HG03439 (cell line): ENCODE measurements at regions not wholly inside any gene's neighbourhood (a gene's known extent, or its start where the extent isn't known, plus 50 kb on each side); places are given as distances from the start of the nearest gene placed in this dataset.
"Not testable (repeated sequence)": the region's sequence is repeated elsewhere in the genome, so short reads cannot be mapped to it uniquely, and the experiment has no call there.

Experiments used
- ATAC-seq: cut with Tn5 transposase; IDR thresholded peaks from one replicate; pipeline ENCODE4 v1.9.1; 2021; ENCODE audit warnings: mild to moderate bottlenecking, moderate library complexity; ENCODE audit not compliant: unreplicated experiment

- no peak for ATAC-seq
Observed at GRCh38 chr7:84941936-84942335, 244.9 kb downstream of the SEMA3D start.

DNA sequence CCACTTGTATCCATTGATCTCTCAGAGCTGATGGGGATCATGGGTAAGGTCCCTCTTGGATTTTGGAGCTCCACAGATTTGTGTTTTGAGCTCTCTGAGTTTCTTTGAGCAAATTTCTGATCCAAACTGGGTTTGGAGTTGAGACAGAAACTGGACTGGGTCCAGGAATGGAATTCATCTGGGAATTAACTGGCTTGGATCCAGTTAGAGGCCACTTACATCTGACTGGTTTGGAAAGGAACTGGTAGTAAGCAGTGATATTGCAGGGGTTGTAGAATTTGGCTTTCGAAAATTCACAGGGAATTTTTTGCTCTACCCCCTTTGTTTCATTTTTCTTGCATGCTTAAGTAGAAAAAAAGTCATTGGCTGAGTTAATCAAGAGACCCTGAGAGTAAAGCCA lies 245.6 kb downstream of the SEMA3D start:
- no peak for ATAC-seq

DNA sequence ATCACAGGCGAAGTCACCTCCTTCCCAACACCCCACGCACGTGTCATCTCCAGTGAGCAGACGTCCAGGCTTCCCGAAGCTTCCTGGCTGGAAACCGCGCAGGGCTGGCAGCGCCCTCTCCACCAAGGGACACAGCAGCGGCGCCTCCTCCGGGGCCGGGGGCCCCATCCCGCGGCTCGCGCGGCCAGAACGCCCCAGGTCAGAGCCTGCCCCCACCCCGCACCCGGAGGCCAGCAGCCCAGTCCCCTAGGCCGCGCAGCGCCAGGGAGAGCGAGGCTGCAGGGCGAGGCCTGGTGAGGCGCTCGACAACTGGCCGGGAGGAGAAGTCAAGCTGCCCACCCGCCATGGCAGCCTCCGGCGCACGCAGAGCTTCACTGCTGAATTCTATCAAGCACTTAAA lies 247.0 kb downstream of the SEMA3D start:
- ATAC-seq = no peak

- ATAC-seq = no peak
Observed at GRCh38 chr7:84939442-84939841, 247.4 kb downstream of the SEMA3D start.

GRCh38 chr7:84924353-84924752 lies 262.5 kb downstream of the SEMA3D start:
- no peak for ATAC-seq

- ATAC-seq = no peak
Observed at GRCh38 chr7:84923348-84923747, 263.5 kb downstream of the SEMA3D start.

GRCh38 chr7:84921154-84921553 lies 265.7 kb downstream of the SEMA3D start:
- ATAC-seq = no peak

GRCh38 chr7:84916973-84917372 lies 269.9 kb downstream of the SEMA3D start:
- not testable (repeated sequence) for ATAC-seq

- no peak for ATAC-seq
Observed at GRCh38 chr7:84916161-84916560, 270.7 kb downstream of the SEMA3D start.

DNA sequence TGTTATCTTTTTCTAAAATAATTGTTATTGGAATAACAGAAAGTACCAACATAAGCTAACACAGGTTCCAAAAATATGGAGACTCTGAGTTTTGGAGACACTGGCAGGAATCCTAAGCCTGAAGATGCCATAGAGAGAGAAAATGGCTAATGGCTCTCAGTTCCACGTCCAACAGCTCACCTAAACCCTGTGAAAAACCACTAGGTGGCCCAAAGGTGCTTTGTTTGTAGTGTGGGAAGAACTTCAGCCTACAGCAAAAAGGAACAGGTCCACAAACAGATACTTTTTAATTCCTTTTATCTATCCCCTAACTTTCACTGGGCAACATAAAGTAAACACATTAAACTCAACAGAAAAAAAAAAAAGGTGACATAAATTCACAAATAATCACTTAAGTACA lies 272.3 kb downstream of the SEMA3D start:
- no peak for ATAC-seq

DNA sequence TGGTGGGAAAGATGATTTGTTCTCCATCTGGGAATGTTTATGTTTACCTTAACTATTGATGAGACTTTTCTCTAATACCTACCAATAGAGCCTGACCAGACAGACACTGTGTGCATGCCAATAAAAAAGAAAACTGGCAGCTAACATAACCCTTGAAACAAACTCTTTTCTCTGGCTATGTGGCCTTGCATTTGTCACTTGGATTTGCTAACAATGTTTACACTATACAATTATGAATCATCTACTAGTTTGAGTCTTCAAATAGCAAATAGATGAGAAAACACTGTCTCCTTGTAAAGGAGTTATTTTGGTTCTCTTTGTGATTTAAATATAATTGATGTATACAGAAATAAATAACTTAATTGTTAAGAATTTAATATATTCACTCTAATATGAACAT lies 273.1 kb downstream of the SEMA3D start:
- ATAC-seq = no peak

DNA sequence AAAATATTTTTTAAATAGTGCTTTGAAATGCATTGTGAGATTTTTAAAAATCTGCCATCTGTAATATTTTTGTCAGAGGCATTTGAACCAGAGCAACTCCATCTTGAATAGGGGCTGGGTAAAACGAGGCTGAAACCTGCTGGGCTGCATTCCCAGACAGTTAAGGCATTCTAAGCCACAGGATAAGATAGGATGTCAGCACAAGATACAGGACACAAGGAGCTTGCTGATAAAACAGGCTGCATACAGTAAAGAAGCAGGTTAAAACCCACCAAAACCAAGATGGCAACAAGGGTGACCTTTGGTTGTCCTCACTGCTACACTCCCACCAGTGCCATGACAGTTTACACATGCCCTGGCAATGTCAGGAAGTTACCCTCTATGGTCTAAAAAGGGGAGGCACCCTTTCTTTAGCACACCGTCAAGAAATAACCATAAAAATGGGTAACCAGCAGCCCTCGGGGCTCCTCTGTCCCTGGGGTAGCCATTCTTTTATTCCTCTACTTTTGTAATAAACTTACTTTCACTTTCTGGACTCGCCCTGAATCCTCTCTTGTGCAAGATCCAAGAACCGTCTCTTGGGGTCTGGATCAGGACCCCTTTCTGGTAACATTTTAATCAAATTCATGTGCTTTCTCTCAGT lies 273.7 kb downstream of the SEMA3D start:
- ATAC-seq = no peak

DNA sequence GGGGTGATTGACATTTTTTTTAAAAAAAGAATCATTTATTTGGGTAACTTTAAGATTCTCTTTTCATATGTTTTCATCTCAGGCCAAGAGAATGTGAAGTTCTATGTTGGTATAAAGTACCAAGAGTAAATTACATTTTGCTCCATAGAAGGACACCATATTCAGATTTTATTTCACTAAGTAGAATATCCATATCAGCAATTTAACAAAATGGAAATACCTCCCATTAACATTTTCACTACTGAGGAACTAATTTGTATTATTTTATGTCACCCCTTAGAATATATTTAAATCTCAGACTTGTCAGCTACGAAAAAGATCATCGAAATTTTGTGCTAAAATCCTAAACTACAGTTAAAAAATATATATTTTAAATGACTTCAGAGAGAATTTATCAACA lies 274.3 kb downstream of the SEMA3D start:
- ATAC-seq = no peak

DNA sequence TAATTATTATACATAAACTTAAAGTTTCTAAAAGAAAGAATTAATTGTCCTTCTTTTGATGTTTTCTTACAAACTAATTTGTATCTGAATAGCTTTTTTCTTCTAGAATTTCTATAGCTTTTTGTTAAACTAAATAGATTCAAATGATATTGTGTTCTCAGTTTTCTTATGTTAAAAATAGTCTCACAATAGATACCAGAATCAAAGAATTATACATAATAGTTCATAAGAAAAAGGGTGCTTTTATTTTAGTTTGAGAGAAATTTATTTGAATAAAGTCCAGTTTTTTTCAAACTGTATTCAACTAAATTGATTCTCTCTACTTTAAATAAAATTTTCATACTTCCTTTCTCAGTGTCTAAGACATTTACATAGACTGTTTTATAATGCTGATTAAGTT lies 274.8 kb downstream of the SEMA3D start:
- no peak for ATAC-seq

DNA sequence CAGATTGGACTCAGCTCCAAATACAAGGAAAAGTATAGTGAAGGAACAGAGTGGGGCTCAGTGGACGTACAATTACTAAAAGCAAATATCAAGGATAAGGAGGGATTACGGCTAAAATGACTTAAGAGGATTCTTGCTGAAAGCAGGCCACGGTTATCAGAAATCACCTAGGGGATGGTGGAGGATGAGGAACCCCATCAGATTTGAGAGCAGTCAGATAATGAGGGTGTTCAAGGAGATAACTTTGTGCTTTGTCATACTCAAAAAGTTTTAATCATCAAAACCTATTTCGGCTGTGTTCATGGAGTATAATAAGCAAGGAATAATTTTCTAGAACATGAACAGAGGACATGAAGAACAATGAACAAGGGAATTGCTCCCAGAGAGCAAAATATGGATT lies 275.8 kb downstream of the SEMA3D start:
- no peak for ATAC-seq

GRCh38 chr7:84910322-84910721 lies 276.5 kb downstream of the SEMA3D start:
- not testable (repeated sequence) for ATAC-seq

- ATAC-seq = no peak
Observed at GRCh38 chr7:84908196-84908793, 278.6 kb downstream of the SEMA3D start.

DNA sequence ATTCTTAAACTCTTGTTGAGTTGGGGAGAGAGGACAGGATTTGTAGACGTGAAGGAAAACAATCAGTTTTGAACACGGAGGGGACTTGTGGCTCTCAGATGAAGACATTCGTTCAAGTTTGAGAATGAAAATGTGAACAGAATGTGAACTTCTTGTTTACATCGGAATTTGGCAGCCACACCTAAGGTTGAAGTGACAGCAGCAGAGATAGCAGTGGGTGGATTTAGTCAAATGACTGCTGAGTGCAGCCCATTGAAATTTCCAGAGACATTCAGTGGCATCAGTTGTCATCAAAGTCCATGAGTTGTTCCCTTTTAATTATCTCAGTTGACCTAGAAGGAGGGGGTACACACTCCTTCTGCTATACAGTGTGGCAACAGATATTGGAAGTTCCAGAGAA lies 280.0 kb downstream of the SEMA3D start:
- no peak for ATAC-seq

DNA sequence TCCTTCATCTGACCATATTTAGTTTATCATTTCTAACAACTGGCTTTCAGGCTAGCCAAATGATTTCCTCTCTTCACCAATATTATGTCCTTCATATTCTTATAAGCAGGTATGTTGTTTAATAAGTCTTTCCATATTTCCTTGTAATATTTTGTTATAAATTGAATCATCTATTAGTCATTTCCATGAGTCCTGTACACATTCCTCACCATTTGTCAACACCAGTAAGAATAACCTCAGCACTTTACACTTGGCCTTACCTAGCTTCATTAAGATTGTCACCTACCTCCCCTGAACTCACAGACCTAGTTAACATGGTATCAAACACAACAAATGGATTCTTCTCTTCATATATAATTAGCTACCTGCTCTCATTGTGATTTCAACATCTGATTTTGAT lies 282.3 kb downstream of the SEMA3D start:
- ATAC-seq = no peak

GRCh38 chr7:84901366-84901765 lies 285.5 kb downstream of the SEMA3D start:
- no peak for ATAC-seq

DNA sequence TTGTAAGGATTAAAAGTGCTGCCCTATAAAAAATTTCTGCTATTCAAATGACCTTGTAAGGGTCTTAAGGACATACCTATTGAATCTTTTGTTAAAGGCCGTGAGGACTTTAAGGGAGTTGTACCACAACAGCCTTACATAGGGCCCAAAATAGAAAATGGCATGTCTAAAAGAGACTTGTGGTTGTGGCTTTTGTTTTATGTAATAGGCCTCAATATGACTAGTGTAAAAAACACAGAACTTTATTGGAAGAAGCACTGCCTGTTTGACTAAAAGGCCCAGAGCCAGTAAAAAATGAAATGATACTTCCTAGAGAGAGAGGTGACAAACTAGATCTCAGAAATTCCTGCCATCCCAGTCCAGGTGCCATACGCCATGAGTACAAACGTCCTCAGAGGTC lies 286.6 kb downstream of the SEMA3D start:
- no peak for ATAC-seq

- ATAC-seq = no peak
Observed at GRCh38 chr7:84895563-84895962, 291.3 kb downstream of the SEMA3D start.

DNA sequence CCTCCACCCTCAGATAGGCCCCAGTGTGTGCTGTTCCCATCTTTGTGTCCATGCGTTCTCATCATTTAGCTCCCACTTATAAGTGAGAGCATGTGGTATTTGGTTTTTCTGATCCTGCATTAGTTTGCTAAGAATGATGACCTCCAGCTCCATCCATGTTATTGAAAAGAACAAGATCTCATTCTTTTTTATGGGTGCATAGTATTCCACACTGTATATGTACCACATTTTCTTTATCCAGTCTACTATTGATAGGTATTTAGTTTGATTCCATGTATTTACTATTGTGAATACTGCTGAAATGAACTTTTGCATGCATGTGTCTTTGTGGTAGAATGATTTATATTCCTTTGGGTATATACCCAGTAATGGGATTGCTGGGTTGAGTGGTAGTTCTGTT lies 303.3 kb downstream of the SEMA3D start:
- not testable (repeated sequence) for ATAC-seq
